Tibial nerve (tissue), 3 donors: ENCODE measurements at regions not wholly inside any gene's neighbourhood (a gene's known extent, or its start where the extent isn't known, plus 50 kb on each side); places are given as distances from the start of the nearest gene placed in this dataset.

ENCODE experiments used
- EP300 ChIP-seq, 2 donors: sonication (generic); formaldehyde crosslinking; IDR thresholded peaks; one replicate each; pipeline ENCODE4 v1.6.1; 2017; ENCODE audit warnings: antibody characterized with exemption in 2 of 2, mild to moderate bottlenecking in 1 of 2
- POLR2A ChIP-seq, 2 donors: fragments of 450-650 bp; IDR thresholded peaks; one replicate each; pipeline ENCODE4 v1.6.1; 2017; ENCODE audit warnings: antibody characterized with exemption in 2 of 2, mild to moderate bottlenecking in 2 of 2, moderate library complexity in 2 of 2

DNA sequence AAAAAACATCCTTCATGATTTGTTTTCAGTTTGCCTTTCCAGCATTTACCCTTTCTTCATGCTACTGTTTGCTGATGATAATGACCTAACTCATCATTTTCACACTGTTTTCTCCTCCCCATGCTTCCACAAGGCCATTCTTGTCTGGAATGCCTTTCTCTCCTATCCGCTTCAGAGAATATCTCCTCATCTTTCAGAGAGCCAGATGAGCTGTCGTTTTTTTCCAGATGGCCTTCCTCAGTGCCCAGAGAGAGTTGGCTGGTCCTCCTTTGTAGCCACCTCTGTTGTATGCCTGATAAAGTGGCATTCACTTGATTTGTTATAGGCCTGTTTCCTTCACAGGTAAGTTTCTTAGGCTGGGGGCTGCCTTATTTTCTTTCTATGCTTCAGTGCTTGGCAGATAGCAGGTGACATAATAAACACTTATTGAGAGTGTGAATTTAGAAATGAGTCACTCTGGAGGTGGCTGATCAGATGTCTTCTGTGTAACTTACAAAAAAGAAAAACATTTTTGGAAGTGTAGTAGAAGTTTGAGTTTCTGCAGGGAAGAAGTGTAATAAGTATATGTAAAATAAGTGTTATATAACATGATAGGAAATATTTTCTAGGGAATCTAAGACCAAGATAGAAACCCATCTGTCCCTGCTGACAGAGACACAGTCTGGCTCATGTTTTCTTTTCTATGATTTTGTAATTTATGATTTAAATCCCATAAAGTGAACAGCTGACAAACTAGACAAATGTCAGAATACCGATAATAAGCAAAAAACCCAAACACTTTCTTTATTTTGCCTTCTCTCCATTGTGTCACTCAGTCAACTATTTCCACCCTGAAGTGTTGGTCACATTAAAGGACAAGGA, 174.5 kb downstream of the DACT1 start:
- no peak for TF ChIP-seq POLR2A (IDR thresholded peaks at IDR 0.05)
- no peak for TF ChIP-seq EP300 (IDR thresholded peaks at IDR 0.05)
